Upper lobe of left lung (tissue), 6 donors: ENCODE measurements at regions not wholly inside any gene's neighbourhood (a gene's known extent, or its start where the extent isn't known, plus 50 kb on each side); places are given as distances from the start of the nearest gene placed in this dataset.
A peak's percentile ranks its signal among the peaks of the same experiment; 100 is the strongest.

Experiments used
- ATAC-seq, 2 donors: fragments of 200-7000 bp; cut with Tn5 transposase; one replicate each; pipeline ENCODE4 v1.9.1; 2022; ENCODE audit warnings: mild to moderate bottlenecking in 2 of 2, moderate library complexity in 2 of 2; ENCODE audit not compliant: low FRiP score in 2 of 2
- DNase-seq, 2 donors: peaks; one replicate each; pipeline ENCODE4 v3.0.0-alpha.2; 2019 to 2020
- H3K27ac ChIP-seq, 4 donors: fragments of 200-600 bp; sonication (generic); one replicate each; pipeline ENCODE4 v1.5.1; 2016 to 2019
- H3K27me3 ChIP-seq, 4 donors: fragments of 200-600 bp; sonication (generic); one replicate each; pipeline ENCODE4 v1.5.1; 2017 to 2019
- H3K36me3 ChIP-seq, 4 donors: fragments of 200-600 bp; sonication (generic); one replicate each; pipeline ENCODE4 v1.5.1; 2016 to 2019
- H3K4me1 ChIP-seq, 4 donors: fragments of 200-600 bp; sonication (generic); one replicate each; pipeline ENCODE4 v1.5.1; 2018 to 2019
- H3K4me3 ChIP-seq, 4 donors: fragments of 200-600 bp; sonication (generic); one replicate each; pipeline ENCODE4 v1.5.1; 2017 to 2019; ENCODE audit warnings: mild to moderate bottlenecking in 2 of 4, moderate library complexity in 1 of 4
- H3K9me3 ChIP-seq, 4 donors: fragments of 200-600 bp; sonication (generic); one replicate each; pipeline ENCODE4 v1.5.1; 2018 to 2019
- EP300 ChIP-seq, 4 donors: sonication (generic); formaldehyde crosslinking; IDR thresholded peaks; one replicate each; pipeline ENCODE4 v1.5.1; 2017; ENCODE audit warnings: antibody characterized with exemption in 4 of 4, control low read depth in 2 of 4
- POLR2A ChIP-seq, 4 donors: fragments of 450-650 bp; IDR thresholded peaks; one replicate each; pipeline ENCODE4 v1.5.1; 2016 to 2017; ENCODE audit warnings: antibody characterized with exemption in 4 of 4, mild to moderate bottlenecking in 2 of 4
- POLR2AphosphoS5 ChIP-seq, 2 donors: sonication (generic); formaldehyde crosslinking; IDR thresholded peaks; one replicate each; pipeline ENCODE4 v1.5.1; 2017; ENCODE audit warnings: antibody characterized with exemption in 2 of 2
- WGBS, 2 donors: methylation state at CpG; one replicate each; pipeline ENCODE4 v1.1.5; 2017 to 2018; 5-methylcytosine and 5-hydroxymethylcytosine counted together
- TF ChIP-seq, protein P1 (sequence below), 6 experiments: fragments of 450-650 bp in 4 of 6; fragments of 200-600 bp in 2 of 6; sonication (generic) in 2 of 6; IDR thresholded peaks; one replicate each; pipeline ENCODE4 v1.5.1; 2016 to 2019; ENCODE audit warnings: antibody characterized with exemption in 6 of 6
- donor health status: DM: no; HTN: no; CAD: no; lungs with moderate emphysema.
- donor health status: DM: no; HTN: yes; CAD: no; lungs with severe emphysema.

DNA sequence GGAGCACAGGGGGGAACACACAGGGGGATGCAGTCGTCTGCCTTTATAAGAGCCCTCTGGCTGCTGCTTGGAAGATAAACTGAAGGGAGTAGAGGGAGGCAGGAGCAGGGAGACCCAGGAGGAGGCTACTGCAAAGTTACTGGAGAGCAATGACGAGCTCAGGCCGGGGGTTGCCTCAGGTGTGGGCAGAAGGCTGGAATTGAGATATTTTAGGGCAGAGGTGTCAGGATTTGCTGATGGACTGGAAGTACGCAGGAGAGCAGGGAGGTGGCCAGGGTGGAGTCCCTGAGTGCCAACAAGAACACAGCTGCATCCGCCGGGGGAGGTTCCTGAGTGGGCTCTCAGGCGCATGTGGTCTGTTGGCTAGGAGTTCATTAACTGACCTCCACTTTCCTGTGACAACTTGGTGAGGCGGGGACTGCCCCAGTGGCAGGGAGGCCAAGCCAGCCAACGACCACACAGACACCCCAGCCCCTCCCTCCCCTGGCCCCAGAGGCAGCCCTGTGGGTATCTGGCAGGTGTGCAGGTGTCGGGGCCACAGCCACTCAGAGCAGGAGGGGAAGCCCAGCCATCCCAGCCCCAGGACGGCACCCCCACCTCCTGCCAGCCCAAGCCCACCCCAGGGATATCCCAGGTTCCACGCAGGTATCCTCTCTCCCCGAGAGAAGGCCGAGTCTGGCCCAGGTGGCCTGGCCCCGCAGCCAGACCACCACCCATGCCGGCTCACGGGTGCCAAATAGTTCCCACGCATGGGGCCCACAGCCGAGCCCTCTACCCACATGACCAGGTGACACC lies 85.4 kb downstream of the NCOR2 start:
- Histone ChIP-seq H3K4me1 (peaks cover 10 to 27% (median 15%) of the 10 kb centered on the region in 4 donors), H3K9me3 (no peaks in the 10 kb centered on the region), H3K4me3 (no peak overlapping the region), H3K27me3 (no peaks in the 10 kb centered on the region), H3K36me3 (peaks cover 9 to 75% (median 50%) of the 10 kb centered on the region in 4 donors), H3K27ac (peak overlapping the region in 1 of 4 donors; percentile 35)
- WGBS, 2 donors, result 83 to 88% methylated on average over 13 to 16 of the region's 19 CpGs
- peak in 1 of 2 donors; percentile 66 for DNase-seq
- TF ChIP-seq EP300 (IDR thresholded peaks at IDR 0.05) (no peak), POLR2A (IDR thresholded peaks at IDR 0.05) (no peak), POLR2AphosphoS5 (IDR thresholded peaks at IDR 0.05) (no peak)
- TF ChIP-seq, protein P1, sequence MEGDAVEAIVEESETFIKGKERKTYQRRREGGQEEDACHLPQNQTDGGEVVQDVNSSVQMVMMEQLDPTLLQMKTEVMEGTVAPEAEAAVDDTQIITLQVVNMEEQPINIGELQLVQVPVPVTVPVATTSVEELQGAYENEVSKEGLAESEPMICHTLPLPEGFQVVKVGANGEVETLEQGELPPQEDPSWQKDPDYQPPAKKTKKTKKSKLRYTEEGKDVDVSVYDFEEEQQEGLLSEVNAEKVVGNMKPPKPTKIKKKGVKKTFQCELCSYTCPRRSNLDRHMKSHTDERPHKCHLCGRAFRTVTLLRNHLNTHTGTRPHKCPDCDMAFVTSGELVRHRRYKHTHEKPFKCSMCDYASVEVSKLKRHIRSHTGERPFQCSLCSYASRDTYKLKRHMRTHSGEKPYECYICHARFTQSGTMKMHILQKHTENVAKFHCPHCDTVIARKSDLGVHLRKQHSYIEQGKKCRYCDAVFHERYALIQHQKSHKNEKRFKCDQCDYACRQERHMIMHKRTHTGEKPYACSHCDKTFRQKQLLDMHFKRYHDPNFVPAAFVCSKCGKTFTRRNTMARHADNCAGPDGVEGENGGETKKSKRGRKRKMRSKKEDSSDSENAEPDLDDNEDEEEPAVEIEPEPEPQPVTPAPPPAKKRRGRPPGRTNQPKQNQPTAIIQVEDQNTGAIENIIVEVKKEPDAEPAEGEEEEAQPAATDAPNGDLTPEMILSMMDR (IDR thresholded peaks at IDR 0.05), result no peak
- ATAC-seq, result no peak

DNA sequence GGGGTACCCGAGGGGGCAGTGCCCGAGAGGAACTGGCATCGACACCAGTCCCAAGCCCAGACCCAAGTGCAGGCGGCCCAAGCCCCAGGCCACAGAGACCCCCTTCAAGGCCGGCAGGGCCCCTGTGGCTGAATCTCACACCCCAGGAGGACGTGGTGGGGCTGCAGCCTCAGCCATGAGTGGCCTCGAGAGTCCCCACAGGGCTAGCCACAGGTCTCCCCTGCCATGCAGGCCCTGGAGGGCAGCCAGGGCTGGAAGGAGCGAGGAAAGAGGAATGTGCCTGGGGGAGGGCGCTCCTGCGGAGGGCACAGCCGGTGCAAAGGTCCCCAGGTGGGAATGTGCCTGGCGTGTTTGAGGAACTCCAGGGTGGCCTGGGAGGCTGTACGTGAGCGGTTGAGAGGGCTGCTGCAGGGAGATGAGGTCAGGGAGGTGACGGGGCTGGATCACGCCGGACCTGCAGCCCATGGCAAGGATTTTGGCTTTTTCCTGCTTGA lies 86.1 kb downstream of the NCOR2 start:
- no peaks in the 10 kb centered on the region for H3K9me3 ChIP-seq
- peak overlapping the region in 2 of 4 donors; percentile 20 to 26 for H3K27ac ChIP-seq
- TF ChIP-seq POLR2AphosphoS5 (IDR thresholded peaks at IDR 0.05) (no peak), POLR2A (IDR thresholded peaks at IDR 0.05) (no peak), EP300 (IDR thresholded peaks at IDR 0.05) (no peak)
- TF ChIP-seq, protein P1 (IDR thresholded peaks at IDR 0.05), result no peak
- WGBS, 2 donors, result 75 to 77% methylated on average over 17 of the region's 17 CpGs
- H3K36me3 ChIP-seq, result peaks cover 9 to 76% (median 50%) of the 10 kb centered on the region in 4 donors
- peaks cover 10 to 27% (median 15%) of the 10 kb centered on the region in 4 donors for H3K4me1 ChIP-seq
- ATAC-seq (no peak), DNase-seq (peak in 1 of 2 donors; percentile 65)
- no peak overlapping the region for H3K4me3 ChIP-seq
- H3K27me3 ChIP-seq, result no peaks in the 10 kb centered on the region

DNA sequence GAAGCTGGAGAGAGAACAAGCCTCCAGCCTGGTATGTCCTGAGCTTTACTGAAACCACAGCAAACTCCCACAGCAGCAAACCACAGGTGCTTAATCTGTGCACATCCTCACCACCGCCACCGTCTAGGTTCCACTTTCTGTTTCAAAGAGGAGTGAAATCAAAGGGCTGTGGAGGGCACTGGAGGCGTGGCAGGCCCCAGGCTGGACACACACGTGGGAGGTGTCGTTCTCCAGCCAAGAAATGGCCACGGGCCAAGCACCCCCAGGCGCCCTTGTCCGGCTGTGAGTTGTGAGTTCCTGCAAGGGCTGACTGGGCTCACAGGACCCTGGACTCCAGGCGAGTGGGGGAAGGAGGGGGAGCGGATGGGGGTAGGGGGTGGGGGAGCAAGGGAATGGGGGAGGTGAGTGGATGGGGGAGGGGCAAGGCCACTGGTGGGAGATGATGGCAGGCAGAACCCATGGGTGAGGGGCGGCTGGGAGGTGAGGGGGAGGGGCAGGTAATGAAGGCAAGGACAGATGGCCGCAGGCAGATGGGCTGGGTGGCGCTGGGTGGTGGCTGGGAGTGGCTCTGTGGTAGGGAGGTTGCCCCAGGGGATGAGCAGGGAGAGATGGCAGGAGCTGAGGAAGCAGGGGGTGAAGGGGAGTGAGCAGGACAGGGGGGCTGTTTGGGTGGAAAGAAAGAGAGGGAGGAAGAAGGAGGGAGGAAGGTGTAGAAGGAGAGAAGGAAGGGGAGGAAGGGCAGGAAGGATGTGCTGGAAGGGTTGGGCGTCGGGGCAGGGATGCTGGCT lies 86.7 kb downstream of the NCOR2 start:
- no peak for TF ChIP-seq EP300 (IDR thresholded peaks at IDR 0.05)
- no peak for TF ChIP-seq POLR2A (IDR thresholded peaks at IDR 0.05)
- TF ChIP-seq POLR2AphosphoS5 (IDR thresholded peaks at IDR 0.05), result no peak
- TF ChIP-seq, protein P1 (IDR thresholded peaks at IDR 0.05), result no peak
- DNase-seq (peak in 1 of 2 donors; percentile 76), ATAC-seq (no peak)
- peak overlapping the region in 3 of 4 donors; percentile 20 to 68 (median 26) for H3K27ac ChIP-seq
- H3K36me3 ChIP-seq, result peaks cover 9 to 76% (median 48%) of the 10 kb centered on the region in 4 donors
- H3K9me3 ChIP-seq, result no peaks in the 10 kb centered on the region
- 34 to 60% methylated on average over 7 to 15 of the region's 15 CpGs for WGBS, 2 donors
- peaks cover 10 to 27% (median 15%) of the 10 kb centered on the region in 4 donors for H3K4me1 ChIP-seq
- H3K27me3 ChIP-seq, result no peaks in the 10 kb centered on the region
- H3K4me3 ChIP-seq, result no peak overlapping the region

DNA sequence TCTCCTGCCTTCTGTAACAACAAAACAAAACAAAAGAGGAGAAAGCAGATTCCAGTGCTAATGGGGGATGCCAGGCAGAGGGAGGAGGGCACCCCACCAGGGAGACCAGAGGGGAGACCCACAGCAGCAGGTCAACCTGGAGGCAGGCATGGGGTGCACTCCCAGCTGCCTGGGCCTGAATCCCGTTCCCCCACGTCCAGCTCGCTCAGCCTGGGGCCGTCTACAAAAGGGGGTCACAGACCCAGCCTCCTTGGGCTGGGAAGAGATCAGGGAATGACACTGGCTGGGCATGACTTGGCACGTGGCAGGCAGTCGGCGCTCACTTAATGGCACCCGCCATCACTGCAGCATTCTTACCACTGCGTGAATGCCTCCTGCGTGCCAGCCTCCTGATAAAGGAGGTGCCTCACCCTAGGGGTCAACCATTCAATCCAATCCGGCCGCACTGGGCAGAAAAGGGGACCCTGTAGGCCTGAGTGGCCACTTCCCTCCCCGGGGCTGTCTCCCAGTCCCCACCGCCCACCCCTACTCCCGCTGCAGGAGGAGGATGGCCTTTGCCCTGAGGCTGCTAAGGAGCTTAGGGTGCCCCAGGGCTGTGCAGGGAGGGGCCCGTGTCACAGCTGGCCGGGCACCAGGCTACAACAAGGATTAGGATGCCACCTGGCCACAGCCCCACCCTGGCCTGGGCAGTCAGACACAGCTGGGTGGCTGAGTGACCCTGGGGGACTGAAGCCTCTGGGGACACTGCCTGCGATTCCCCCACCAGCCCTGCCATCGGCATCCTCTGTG lies 87.5 kb downstream of the NCOR2 start:
- Histone ChIP-seq H3K9me3 (no peaks in the 10 kb centered on the region), H3K4me1 (peaks cover 10 to 27% (median 15%) of the 10 kb centered on the region in 4 donors), H3K27ac (peak overlapping the region in 3 of 4 donors; percentile 5 to 68 (median 20)), H3K27me3 (no peaks in the 10 kb centered on the region), H3K36me3 (peaks cover 9 to 76% (median 48%) of the 10 kb centered on the region in 4 donors), H3K4me3 (no peak overlapping the region)
- WGBS, 2 donors, result 83 to 85% methylated on average over 5 to 15 of the region's 19 CpGs
- TF ChIP-seq, protein P1 (IDR thresholded peaks at IDR 0.05), result no peak
- TF ChIP-seq EP300 (IDR thresholded peaks at IDR 0.05) (no peak), POLR2A (IDR thresholded peaks at IDR 0.05) (no peak), POLR2AphosphoS5 (IDR thresholded peaks at IDR 0.05) (no peak)
- DNase-seq, result peak in 1 of 2 donors; percentile 68
- ATAC-seq, result no peak
